ENCODE measurements at regions not wholly inside any gene's neighbourhood (a gene's known extent, or its start where the extent isn't known, plus 50 kb on each side); places are given as distances from the start of the nearest gene placed in this dataset.
A peak's percentile ranks its signal among the peaks of the same experiment; 100 is the strongest.

- no peak for DNase-seq (ENCODE audit: extremely low spot score, unreplicated experiment)
- H3K27me3 Mint-ChIP-seq (ENCODE audit: unreplicated experiment): no peaks in the 10 kb centered on the region
- H3K36me3 Mint-ChIP-seq (ENCODE audit: unreplicated experiment): no peaks in the 10 kb centered on the region
- no peak overlapping the region for H3K27ac Mint-ChIP-seq (ENCODE audit: unreplicated experiment)
- no peak overlapping the region for H3K4me3 Mint-ChIP-seq (ENCODE audit: unreplicated experiment)
- no peaks in the 10 kb centered on the region for H3K9me3 Mint-ChIP-seq (ENCODE audit: unreplicated experiment)
- TF ChIP-seq, protein P1, sequence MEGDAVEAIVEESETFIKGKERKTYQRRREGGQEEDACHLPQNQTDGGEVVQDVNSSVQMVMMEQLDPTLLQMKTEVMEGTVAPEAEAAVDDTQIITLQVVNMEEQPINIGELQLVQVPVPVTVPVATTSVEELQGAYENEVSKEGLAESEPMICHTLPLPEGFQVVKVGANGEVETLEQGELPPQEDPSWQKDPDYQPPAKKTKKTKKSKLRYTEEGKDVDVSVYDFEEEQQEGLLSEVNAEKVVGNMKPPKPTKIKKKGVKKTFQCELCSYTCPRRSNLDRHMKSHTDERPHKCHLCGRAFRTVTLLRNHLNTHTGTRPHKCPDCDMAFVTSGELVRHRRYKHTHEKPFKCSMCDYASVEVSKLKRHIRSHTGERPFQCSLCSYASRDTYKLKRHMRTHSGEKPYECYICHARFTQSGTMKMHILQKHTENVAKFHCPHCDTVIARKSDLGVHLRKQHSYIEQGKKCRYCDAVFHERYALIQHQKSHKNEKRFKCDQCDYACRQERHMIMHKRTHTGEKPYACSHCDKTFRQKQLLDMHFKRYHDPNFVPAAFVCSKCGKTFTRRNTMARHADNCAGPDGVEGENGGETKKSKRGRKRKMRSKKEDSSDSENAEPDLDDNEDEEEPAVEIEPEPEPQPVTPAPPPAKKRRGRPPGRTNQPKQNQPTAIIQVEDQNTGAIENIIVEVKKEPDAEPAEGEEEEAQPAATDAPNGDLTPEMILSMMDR (IDR thresholded peaks at IDR 0.05): no peak
- no peaks in the 10 kb centered on the region for H3K4me1 Mint-ChIP-seq (ENCODE audit: unreplicated experiment)
These were observed 84.0 kb upstream of the TMEFF2 start for GRCh38 chr2:192278701-192279100.

DNA sequence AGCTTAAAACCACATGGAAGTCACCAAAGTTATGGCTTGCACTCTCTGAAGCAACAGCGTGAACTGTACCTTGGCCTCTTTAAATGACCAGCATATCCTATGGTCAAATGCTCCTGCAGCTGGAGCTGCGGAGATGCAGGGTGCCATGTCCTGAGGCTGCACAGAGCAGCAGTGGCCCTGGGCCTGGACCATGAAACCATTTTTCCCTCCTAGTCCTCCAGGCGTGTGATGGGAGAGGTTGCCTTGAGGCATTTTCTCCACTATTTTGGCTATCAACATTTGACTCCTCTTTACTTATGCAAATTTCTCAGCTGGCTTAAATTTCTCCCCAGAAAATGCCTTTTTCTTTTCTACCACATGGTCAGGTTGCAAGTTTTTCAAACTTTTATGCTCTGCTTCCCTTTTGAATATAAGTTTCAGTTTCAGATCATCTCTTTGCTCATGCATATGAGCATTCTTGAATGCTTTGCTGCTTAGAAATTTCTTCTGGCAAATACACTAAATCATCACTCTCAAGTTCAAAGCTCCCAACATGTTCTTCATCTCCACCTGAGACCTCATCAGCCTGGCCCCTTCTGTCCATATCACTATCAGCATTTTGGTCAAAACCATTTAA, 82.9 kb upstream of the TMEFF2 start:
- DNase-seq (ENCODE audit: extremely low spot score, unreplicated experiment): no peak
- H3K27me3 Mint-ChIP-seq (ENCODE audit: unreplicated experiment): no peaks in the 10 kb centered on the region
- no peak overlapping the region for H3K4me3 Mint-ChIP-seq (ENCODE audit: unreplicated experiment)
- H3K36me3 Mint-ChIP-seq (ENCODE audit: unreplicated experiment): no peaks in the 10 kb centered on the region
- TF ChIP-seq, protein P1 (IDR thresholded peaks at IDR 0.05): no peak
- no peaks in the 10 kb centered on the region for H3K4me1 Mint-ChIP-seq (ENCODE audit: unreplicated experiment)
- H3K9me3 Mint-ChIP-seq (ENCODE audit: unreplicated experiment): no peaks in the 10 kb centered on the region
- no peak overlapping the region for H3K27ac Mint-ChIP-seq (ENCODE audit: unreplicated experiment)

- no peak overlapping the region for H3K4me3 Mint-ChIP-seq (ENCODE audit: unreplicated experiment)
- no peaks in the 10 kb centered on the region for H3K27me3 Mint-ChIP-seq (ENCODE audit: unreplicated experiment)
- H3K36me3 Mint-ChIP-seq (ENCODE audit: unreplicated experiment): no peaks in the 10 kb centered on the region
- H3K27ac Mint-ChIP-seq (ENCODE audit: unreplicated experiment): no peak overlapping the region
- TF ChIP-seq, protein P1 (IDR thresholded peaks at IDR 0.05): no peak
- no peaks in the 10 kb centered on the region for H3K9me3 Mint-ChIP-seq (ENCODE audit: unreplicated experiment)
- DNase-seq (ENCODE audit: extremely low spot score, unreplicated experiment): no peak
- H3K4me1 Mint-ChIP-seq (ENCODE audit: unreplicated experiment): no peaks in the 10 kb centered on the region
These were observed 80.9 kb upstream of the TMEFF2 start for GRCh38 chr2:192275632-192276031.

DNA sequence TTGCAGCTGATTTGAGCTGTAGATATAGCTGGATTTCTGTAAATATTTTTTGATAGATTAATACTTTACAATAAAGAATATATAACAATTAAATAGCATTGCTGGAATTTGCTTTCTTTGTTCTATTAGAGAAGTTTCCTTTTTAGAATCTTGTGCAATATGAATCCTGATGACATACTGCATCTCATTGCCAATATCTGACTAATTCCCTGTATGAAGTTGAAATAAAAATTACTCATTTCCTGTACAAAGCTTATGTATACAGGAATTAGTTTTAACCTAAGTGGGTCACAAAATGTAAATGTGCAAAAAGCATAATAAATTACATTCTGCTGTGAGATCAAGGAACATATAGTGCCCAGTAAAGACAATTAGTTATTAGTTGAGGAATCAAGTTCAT, 72.8 kb upstream of the TMEFF2 start:
- TF ChIP-seq, protein P1 (IDR thresholded peaks at IDR 0.05): no peak
- Mint-ChIP-seq H3K9me3 (ENCODE audit: unreplicated experiment) (no peaks in the 10 kb centered on the region), H3K27me3 (ENCODE audit: unreplicated experiment) (no peaks in the 10 kb centered on the region), H3K4me1 (ENCODE audit: unreplicated experiment) (peaks cover 16% of the 10 kb centered on the region), H3K4me3 (ENCODE audit: unreplicated experiment) (no peak overlapping the region), H3K36me3 (ENCODE audit: unreplicated experiment) (no peaks in the 10 kb centered on the region), H3K27ac (ENCODE audit: unreplicated experiment) (peak overlapping the region; percentile 48)
- DNase-seq (ENCODE audit: extremely low spot score, unreplicated experiment): no peak

DNA sequence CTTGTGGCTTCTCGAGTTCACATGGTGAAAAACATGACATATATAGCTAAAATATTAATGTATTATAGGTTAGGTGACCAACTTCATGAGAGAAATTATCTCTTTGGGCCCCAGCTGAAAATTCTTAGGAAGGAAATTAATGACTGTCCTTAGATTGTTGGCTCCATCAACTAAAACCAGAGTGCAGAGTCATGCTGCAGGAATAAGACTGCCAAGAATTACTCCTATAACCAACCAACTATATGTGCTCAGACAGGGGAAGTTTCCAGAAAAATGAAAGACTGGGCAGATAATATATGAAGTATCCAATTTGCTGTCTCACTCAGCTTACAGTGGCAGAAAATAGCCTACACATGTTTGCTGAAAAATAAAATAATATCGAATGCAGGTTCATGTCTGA, 71.0 kb upstream of the TMEFF2 start:
- H3K27ac Mint-ChIP-seq (ENCODE audit: unreplicated experiment): no peak overlapping the region
- no peak for DNase-seq (ENCODE audit: extremely low spot score, unreplicated experiment)
- no peaks in the 10 kb centered on the region for H3K36me3 Mint-ChIP-seq (ENCODE audit: unreplicated experiment)

More for the DNA sequence above, 71.0 kb upstream of the TMEFF2 start:
- Mint-ChIP-seq H3K4me3 (ENCODE audit: unreplicated experiment) (no peak overlapping the region), H3K27me3 (ENCODE audit: unreplicated experiment) (no peaks in the 10 kb centered on the region), H3K4me1 (ENCODE audit: unreplicated experiment) (peaks cover 16% of the 10 kb centered on the region), H3K9me3 (ENCODE audit: unreplicated experiment) (no peaks in the 10 kb centered on the region)
- TF ChIP-seq, protein P1 (IDR thresholded peaks at IDR 0.05): no peak

Data from osteocyte (in vitro differentiated cells).